Epithelial cell of proximal tubule (primary cell): ENCODE measurements at regions not wholly inside any gene's neighbourhood (a gene's known extent, or its start where the extent isn't known, plus 50 kb on each side); places are given as distances from the start of the nearest gene placed in this dataset.

ENCODE experiments used
- DNase-seq: peaks from one replicate; pipeline ENCODE4 v3.0.0-alpha.2; 2011; ENCODE audit warnings: low read depth
- H3K4me3 ChIP-seq: 2 replicates; pipeline ENCODE4 v1.5.1; 2011; ENCODE audit warnings: low read depth, mild to moderate bottlenecking, low read length
- TF ChIP-seq, protein P1 (sequence below): conservative IDR thresholded peaks from 2 replicates; pipeline ENCODE4 v1.5.1; 2012; ENCODE audit warnings: low read depth, mild to moderate bottlenecking, low read length

DNA sequence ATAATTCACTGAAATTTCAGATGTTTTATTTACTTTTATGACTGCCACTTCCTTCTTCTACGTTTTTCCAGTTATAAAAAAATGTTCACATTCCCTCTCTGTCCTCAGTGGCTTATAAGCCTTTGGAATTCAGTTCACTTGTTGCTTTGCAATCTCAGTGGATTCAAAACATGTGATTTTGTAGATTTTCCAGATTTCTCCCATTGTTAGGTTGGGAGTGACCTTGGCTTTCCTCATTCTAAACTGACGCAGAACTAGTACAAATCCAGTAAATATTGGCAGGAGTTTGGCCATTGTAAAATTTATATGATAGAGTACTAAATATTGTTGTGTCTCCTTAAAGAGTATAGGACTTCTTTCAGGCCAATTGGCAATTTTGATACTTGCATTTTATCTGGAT is 812.3 kb upstream of the ROBO1 start:
- no peak overlapping the region for H3K4me3 ChIP-seq
- TF ChIP-seq, protein P1, sequence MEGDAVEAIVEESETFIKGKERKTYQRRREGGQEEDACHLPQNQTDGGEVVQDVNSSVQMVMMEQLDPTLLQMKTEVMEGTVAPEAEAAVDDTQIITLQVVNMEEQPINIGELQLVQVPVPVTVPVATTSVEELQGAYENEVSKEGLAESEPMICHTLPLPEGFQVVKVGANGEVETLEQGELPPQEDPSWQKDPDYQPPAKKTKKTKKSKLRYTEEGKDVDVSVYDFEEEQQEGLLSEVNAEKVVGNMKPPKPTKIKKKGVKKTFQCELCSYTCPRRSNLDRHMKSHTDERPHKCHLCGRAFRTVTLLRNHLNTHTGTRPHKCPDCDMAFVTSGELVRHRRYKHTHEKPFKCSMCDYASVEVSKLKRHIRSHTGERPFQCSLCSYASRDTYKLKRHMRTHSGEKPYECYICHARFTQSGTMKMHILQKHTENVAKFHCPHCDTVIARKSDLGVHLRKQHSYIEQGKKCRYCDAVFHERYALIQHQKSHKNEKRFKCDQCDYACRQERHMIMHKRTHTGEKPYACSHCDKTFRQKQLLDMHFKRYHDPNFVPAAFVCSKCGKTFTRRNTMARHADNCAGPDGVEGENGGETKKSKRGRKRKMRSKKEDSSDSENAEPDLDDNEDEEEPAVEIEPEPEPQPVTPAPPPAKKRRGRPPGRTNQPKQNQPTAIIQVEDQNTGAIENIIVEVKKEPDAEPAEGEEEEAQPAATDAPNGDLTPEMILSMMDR = no peak
- no peak for DNase-seq

DNA sequence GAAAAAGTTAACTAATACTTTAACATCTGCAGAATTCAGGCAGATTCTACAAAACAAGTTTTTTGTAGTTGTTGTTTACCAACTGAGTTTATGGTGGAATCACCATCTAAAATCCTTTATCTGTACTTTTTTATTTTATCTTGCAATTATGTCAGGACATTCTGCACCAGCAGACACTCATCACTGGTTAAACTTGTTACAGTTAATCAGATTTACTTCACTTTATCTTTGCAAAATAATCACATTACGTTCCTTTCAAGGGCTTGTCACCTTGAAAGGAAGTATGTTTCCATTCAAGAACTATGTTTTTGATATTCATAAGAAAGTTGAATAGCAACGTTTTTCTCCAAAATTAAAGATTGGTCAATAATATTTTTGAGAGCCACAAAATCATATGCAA is 796.6 kb upstream of the ROBO1 start:
- TF ChIP-seq, protein P1 = no peak
- no peak for DNase-seq
- H3K4me3 ChIP-seq = no peak overlapping the region

DNA sequence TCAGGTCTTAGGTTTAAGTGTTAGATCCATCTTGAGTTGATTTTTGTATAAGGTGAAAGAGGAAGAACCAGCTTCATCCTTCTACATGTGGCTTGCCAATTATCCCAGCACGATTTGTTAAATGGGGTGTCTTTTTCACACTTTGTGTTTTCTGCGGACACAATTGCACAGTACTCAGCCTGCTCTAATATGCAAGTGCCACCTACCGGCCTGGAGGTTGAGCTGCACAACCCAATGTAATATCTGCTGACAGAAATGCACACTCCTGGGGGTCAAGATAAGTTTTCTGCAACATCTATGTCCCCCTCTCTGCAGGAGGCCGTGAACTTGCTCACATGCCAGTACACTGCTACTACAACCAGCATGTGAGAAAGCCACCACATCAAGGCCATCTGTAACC is 791.9 kb upstream of the ROBO1 start:
- no peak overlapping the region for H3K4me3 ChIP-seq
- TF ChIP-seq, protein P1 = no peak
- no peak for DNase-seq

DNA sequence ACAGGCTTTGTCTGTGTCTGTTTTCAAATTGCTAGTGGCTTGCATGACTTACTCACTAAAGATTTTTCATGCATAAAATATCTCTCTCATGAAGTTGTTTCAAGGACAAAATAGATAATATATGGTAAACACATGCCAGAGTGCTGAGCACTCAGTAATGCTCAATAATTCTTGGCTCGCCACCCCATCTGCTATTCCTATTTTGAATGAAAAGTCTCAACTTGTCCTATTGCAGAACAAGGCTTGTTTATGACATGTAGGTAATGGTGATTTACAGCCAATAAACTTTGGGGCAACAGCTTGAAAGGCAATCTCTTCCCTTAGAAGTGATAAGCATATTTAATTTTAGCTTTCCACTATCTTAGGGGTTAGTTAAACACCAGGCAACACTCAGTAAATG is 789.0 kb upstream of the ROBO1 start:
- no peak overlapping the region for H3K4me3 ChIP-seq
- TF ChIP-seq, protein P1 = no peak
- no peak for DNase-seq

DNA sequence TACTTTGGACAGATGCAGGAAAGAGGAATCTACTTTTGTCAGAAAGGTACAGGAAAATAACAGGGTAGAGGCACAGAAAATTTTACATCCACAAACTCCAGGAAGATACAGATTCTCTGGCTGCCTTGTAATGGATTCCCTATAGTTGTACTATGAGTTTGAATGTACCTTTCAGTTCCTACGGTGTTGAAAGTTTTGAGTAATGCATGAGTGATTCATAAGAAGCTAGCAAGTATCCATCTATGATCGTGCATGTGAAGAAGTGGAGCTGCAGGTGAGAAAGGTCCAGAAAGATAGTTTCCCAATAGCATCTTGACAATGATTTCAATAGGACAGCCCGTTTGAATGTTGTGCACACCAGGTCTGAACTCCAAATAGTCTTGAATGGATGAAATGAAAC is 786.5 kb upstream of the ROBO1 start:
- H3K4me3 ChIP-seq = no peak overlapping the region
- TF ChIP-seq, protein P1 = no peak
- DNase-seq = no peak

DNA sequence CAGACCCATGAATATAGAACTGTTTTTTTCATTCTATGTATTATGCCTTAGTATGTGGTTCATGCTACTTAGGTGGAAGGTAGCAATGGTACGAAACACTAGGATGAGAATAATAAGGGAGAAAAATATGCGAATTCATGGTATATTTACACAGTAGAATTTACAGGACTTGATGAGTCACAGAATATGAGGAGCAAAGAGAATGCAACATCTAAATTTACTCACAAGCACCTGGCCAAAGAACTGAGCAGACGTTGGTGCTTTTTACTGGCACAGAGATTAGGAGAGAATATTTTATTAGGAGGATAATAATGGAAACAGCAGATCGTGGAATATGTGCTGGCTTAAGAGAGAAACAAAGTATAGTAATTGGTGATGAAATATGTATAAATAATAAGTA is 785.4 kb upstream of the ROBO1 start:
- DNase-seq = no peak
- H3K4me3 ChIP-seq = no peak overlapping the region
- TF ChIP-seq, protein P1 = no peak

DNA sequence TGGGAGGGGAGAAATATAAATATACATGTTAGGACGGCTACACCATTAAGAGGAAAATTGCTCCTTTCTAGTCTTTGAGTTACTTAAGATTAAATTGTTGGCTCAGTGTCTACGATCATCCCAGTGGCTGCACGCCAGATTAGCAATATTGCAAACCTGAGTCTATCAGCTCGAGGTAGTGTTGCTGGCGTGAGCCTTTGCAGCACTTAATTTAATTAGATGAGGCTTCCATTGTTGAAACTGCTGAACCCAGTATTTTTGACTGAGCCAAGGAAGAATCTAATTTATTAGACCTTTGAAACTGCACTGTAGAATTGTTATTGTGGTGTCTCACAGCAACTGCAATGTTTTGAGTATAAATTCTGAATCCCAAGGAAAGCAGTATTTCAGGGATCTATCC is 782.4 kb upstream of the ROBO1 start:
- TF ChIP-seq, protein P1 = no peak
- no peak for DNase-seq
- no peak overlapping the region for H3K4me3 ChIP-seq
